MM.1S (cell line): ENCODE measurements at regions not wholly inside any gene's neighbourhood (a gene's known extent, or its start where the extent isn't known, plus 50 kb on each side); places are given as distances from the start of the nearest gene placed in this dataset.

ENCODE experiments used
- DNase-seq: peaks from one replicate; pipeline ENCODE4 v3.0.0-alpha.2; 2015
- H2AFZ ChIP-seq: fragments of 300-600 bp; sonication (generic); 2 replicates; pipeline ENCODE4 v1.6.0; 2016; ENCODE audit warnings: antibody characterized with exemption, low read length
- H3F3A ChIP-seq: fragments of 300-600 bp; sonication (generic); 2 replicates; pipeline ENCODE4 v1.6.1; 2016; ENCODE audit warnings: mild to moderate bottlenecking, antibody characterized with exemption, low read length, moderate library complexity, mixed read lengths; ENCODE audit not compliant: insufficient read depth
- H3K27ac ChIP-seq: fragments of 300-600 bp; sonication (generic); 2 replicates; pipeline ENCODE4 v1.5.1; 2016; ENCODE audit warnings: mild to moderate bottlenecking, low read length
- H3K27me3 ChIP-seq: fragments of 300-600 bp; sonication (generic); replicated peaks from 2 replicates; pipeline ENCODE4 v1.6.0; 2016; ENCODE audit warnings: low read length; ENCODE audit not compliant: insufficient read depth
- H3K36me3 ChIP-seq: fragments of 300-600 bp; sonication (generic); replicated peaks from 2 replicates; pipeline ENCODE4 v1.6.1; 2016; ENCODE audit warnings: mild to moderate bottlenecking, low read length, mixed read lengths; ENCODE audit not compliant: insufficient read depth
- H3K4me1 ChIP-seq: fragments of 300-600 bp; sonication (generic); 2 replicates; pipeline ENCODE4 v1.6.1; 2016; ENCODE audit warnings: low read length, mixed read lengths
- H3K4me2 ChIP-seq: fragments of 300-600 bp; sonication (generic); 2 replicates; pipeline ENCODE4 v1.6.0; 2016; ENCODE audit warnings: low read depth, low read length
- H3K4me3 ChIP-seq: fragments of 300-600 bp; sonication (generic); 2 replicates; pipeline ENCODE4 v1.5.1; 2016; ENCODE audit warnings: low read length, mixed read lengths
- H3K79me2 ChIP-seq: fragments of 300-600 bp; sonication (generic); 2 replicates; pipeline ENCODE4 v1.6.1; 2016; ENCODE audit warnings: mixed run types, low read length, mixed read lengths
- H3K9ac ChIP-seq: fragments of 300-600 bp; sonication (generic); 2 replicates; pipeline ENCODE4 v1.6.1; 2016; ENCODE audit warnings: low read length, mixed read lengths
- H3K9me2 ChIP-seq: fragments of 300-600 bp; sonication (generic); replicated peaks from 2 replicates; pipeline ENCODE4 v1.6.1; 2016; ENCODE audit warnings: mild to moderate bottlenecking, low read length, mixed read lengths; ENCODE audit not compliant: insufficient read depth
- H3K9me3 ChIP-seq: fragments of 300-600 bp; sonication (generic); replicated peaks from 2 replicates; pipeline ENCODE4 v1.6.1; 2016; ENCODE audit warnings: mild to moderate bottlenecking, low read length, mixed read lengths; ENCODE audit not compliant: insufficient read depth
- H4K20me1 ChIP-seq: fragments of 300-600 bp; sonication (generic); 2 replicates; pipeline ENCODE4 v1.6.1; 2016; ENCODE audit warnings: mild to moderate bottlenecking, low read length, moderate library complexity, mixed read lengths; ENCODE audit not compliant: insufficient read depth
- CTCF ChIP-seq: fragments of 300-600 bp; sonication (generic); IDR thresholded peaks from 2 replicates; pipeline ENCODE4 v1.5.1; 2016; ENCODE audit warnings: antibody characterized with exemption, low read length, mixed read lengths
- EZH2 ChIP-seq: fragments of 300-600 bp; sonication (generic); optimal IDR thresholded peaks from 2 replicates; pipeline ENCODE3; 2017; ENCODE audit warnings: low read depth, mild to moderate bottlenecking, antibody characterized with exemption, low read length, mixed read lengths
- EZH2phosphoT487 ChIP-seq: fragments of 300-600 bp; sonication (generic); IDR thresholded peaks from 2 replicates; pipeline ENCODE4 v1.6.1; 2018; ENCODE audit warnings: antibody characterized with exemption, low read length

GRCh38 chr9:7500521-7500920 is 299.1 kb downstream of the DMAC1 start:
- no peak overlapping the region for H3K4me2 ChIP-seq
- no peak overlapping the region for H3K4me3 ChIP-seq
- H3K27ac ChIP-seq: no peak overlapping the region
- no peaks in the 10 kb centered on the region for H4K20me1 ChIP-seq
- DNase-seq: no peak
- H3F3A ChIP-seq: no peaks in the 10 kb centered on the region
- H3K9me3 ChIP-seq: no peaks in the 10 kb centered on the region
- TF ChIP-seq EZH2 (no peak), CTCF (no peak)
- H3K4me1 ChIP-seq: no peaks in the 10 kb centered on the region
- H3K9ac ChIP-seq: no peak overlapping the region
- H3K27me3 ChIP-seq: no peaks in the 10 kb centered on the region
- H3K36me3 ChIP-seq: no peaks in the 10 kb centered on the region
- no peak overlapping the region for H2AFZ ChIP-seq
- no peaks in the 10 kb centered on the region for H3K79me2 ChIP-seq
- no peaks in the 10 kb centered on the region for H3K9me2 ChIP-seq

DNA sequence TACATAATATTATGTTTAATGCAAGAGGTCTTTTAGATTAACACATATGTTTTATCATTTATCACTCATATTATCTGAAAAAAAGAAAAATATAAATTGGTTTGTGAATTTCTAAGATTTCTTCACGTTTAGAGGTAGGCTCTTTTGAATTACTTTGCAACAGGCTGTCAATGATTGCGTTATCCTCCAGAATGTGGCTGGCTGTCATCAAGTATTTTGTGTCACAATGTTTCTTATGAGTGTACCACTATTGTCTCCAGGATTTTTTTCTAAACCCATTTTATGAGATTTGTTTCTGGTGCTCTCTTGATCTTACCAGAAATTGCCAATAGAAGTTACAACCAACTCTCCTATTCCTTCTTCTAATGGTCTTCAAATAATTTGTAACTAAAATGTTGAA is 307.9 kb downstream of the DMAC1 start:
- no peak for DNase-seq
- H3K4me1 ChIP-seq: no peaks in the 10 kb centered on the region
- TF ChIP-seq EZH2phosphoT487 (no peak), EZH2 (no peak), CTCF (no peak)
- H3K36me3 ChIP-seq: no peaks in the 10 kb centered on the region
- no peak overlapping the region for H3K9ac ChIP-seq
- H4K20me1 ChIP-seq: no peaks in the 10 kb centered on the region
- H3K4me3 ChIP-seq: no peak overlapping the region
- no peak overlapping the region for H2AFZ ChIP-seq
- no peaks in the 10 kb centered on the region for H3K9me2 ChIP-seq
- H3K27me3 ChIP-seq: no peaks in the 10 kb centered on the region
- H3K27ac ChIP-seq: no peak overlapping the region
- no peak overlapping the region for H3K4me2 ChIP-seq
- no peaks in the 10 kb centered on the region for H3K79me2 ChIP-seq
- no peaks in the 10 kb centered on the region for H3F3A ChIP-seq
- H3K9me3 ChIP-seq: no peaks in the 10 kb centered on the region

- Histone ChIP-seq H3F3A (no peaks in the 10 kb centered on the region), H3K4me2 (no peak overlapping the region), H2AFZ (no peak overlapping the region), H3K27me3 (no peaks in the 10 kb centered on the region), H3K9me3 (no peaks in the 10 kb centered on the region), H3K9ac (no peak overlapping the region), H3K4me1 (no peaks in the 10 kb centered on the region), H3K79me2 (no peaks in the 10 kb centered on the region), H3K36me3 (no peaks in the 10 kb centered on the region), H3K27ac (no peak overlapping the region), H4K20me1 (no peaks in the 10 kb centered on the region), H3K9me2 (no peaks in the 10 kb centered on the region), H3K4me3 (no peak overlapping the region)
- DNase-seq: no peak
- TF ChIP-seq EZH2 (no peak), EZH2phosphoT487 (no peak), CTCF (no peak)
Measured at GRCh38 chr9:7490317-7491108, 309.1 kb downstream of the DMAC1 start.
